HEK293T (cell line): ENCODE measurements at regions not wholly inside any gene's neighbourhood (a gene's known extent, or its start where the extent isn't known, plus 50 kb on each side); places are given as distances from the start of the nearest gene placed in this dataset.

ENCODE experiments used
- CTCF ChIA-PET: fragments of 350-600 bp; formaldehyde crosslinking; extraction: SDS; loops from one replicate; lab custom pipeline; 2021; ENCODE audit warnings: antibody characterized with exemption, inconsistent platforms; lab: Yijun Ruan, JAX
- POLR2A ChIA-PET: fragments of 350-600 bp; formaldehyde crosslinking; extraction: SDS; loops from one replicate; lab custom pipeline; 2020; ENCODE audit warnings: antibody characterized with exemption, inconsistent platforms; lab: Yijun Ruan, JAX
- DNase-seq: peaks from one replicate; pipeline ENCODE4 v3.0.0; 2012; ENCODE audit warnings: mixed read lengths; ENCODE audit errors: extremely low spot score
- ARNT ChIP-seq: fragments of 450-650 bp; IDR thresholded peaks from 2 replicates; pipeline ENCODE4 v1.6.1; 2017; ENCODE audit warnings: mild to moderate bottlenecking
- BHLHE40 ChIP-seq: fragments of 450-650 bp; IDR thresholded peaks from 2 replicates; pipeline ENCODE4 v1.6.1; 2016; ENCODE audit warnings: mild to moderate bottlenecking, moderate library complexity, borderline replicate concordance
- CTBP1 ChIP-seq: fragments of 450-650 bp; IDR thresholded peaks from 2 replicates; pipeline ENCODE4 v1.6.1; 2016; ENCODE audit warnings: borderline replicate concordance
- ELF4 ChIP-seq: fragments of 450-650 bp; IDR thresholded peaks from 2 replicates; pipeline ENCODE4 v1.6.1; 2017; ENCODE audit warnings: antibody characterized with exemption
- FOXA1 ChIP-seq: fragments of 450-650 bp; IDR thresholded peaks from 2 replicates; pipeline ENCODE4 v1.6.1; 2016; ENCODE audit warnings: mild to moderate bottlenecking
- FOXK2 ChIP-seq: fragments of 450-650 bp; IDR thresholded peaks from 2 replicates; pipeline ENCODE4 v1.6.1; 2016; ENCODE audit warnings: mild to moderate bottlenecking
- FOXM1 ChIP-seq: fragments of 450-650 bp; IDR thresholded peaks from 2 replicates; pipeline ENCODE4 v1.6.1; 2017; ENCODE audit warnings: mild to moderate bottlenecking, borderline replicate concordance
- HDGF ChIP-seq: fragments of 450-650 bp; IDR thresholded peaks from 2 replicates; pipeline ENCODE4 v1.6.1; 2017; ENCODE audit warnings: antibody characterized with exemption, borderline replicate concordance
- L3MBTL2 ChIP-seq: fragments of 450-650 bp; conservative IDR thresholded peaks from 2 replicates; pipeline ENCODE4 v1.6.1; 2016; ENCODE audit warnings: mild to moderate bottlenecking
- LEF1 ChIP-seq: fragments of 450-650 bp; IDR thresholded peaks from 2 replicates; pipeline ENCODE4 v1.6.1; 2017; ENCODE audit warnings: mild to moderate bottlenecking, borderline replicate concordance
- NFRKB ChIP-seq: fragments of 450-650 bp; IDR thresholded peaks from 2 replicates; pipeline ENCODE4 v1.6.1; 2016; ENCODE audit warnings: mild to moderate bottlenecking, moderate library complexity
- SP1 ChIP-seq: fragments of 450-650 bp; IDR thresholded peaks from 2 replicates; pipeline ENCODE4 v1.6.1; 2017
- SUZ12 ChIP-seq: fragments of 450-650 bp; IDR thresholded peaks from 2 replicates; pipeline ENCODE4 v1.6.1; 2016; ENCODE audit warnings: mild to moderate bottlenecking
- TARDBP ChIP-seq: fragments of 450-650 bp; IDR thresholded peaks from 2 replicates; pipeline ENCODE4 v1.6.1; 2016
- ZNF384 ChIP-seq: fragments of 450-650 bp; IDR thresholded peaks from 2 replicates; pipeline ENCODE4 v1.6.1; 2016
- TF ChIP-seq, protein P1 (sequence below): fragments of 450-650 bp; IDR thresholded peaks from 2 replicates; pipeline ENCODE4 v1.6.1; 2016

DNA sequence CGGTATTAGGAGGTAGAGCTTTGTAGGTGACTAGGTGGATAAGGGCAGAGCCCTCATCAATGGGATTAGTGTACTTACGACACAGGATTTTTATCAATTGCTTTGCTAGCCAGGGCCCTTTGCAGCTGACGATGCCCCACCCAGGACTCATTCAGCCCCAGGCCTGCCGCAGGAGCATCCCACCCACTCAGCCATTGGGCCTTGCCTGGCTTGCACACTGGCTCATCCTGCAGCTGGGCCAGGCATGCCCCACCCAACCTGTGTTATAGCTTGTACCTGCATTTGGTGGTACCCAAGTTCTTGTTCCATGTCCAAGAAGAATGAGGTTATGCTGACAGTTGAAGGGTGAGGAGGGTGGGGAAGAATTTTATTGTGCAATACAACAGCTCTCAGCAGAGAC is 317.5 kb downstream of the PPARGC1A start:
- POLR2A ChIA-PET: no interaction called here
- CTCF ChIA-PET: no interaction called here
- TF ChIP-seq SP1 (no peak), CTBP1 (no peak), TARDBP (no peak), ARNT (no peak), L3MBTL2 (no peak), ELF4 (no peak), FOXA1 (no peak), HDGF (no peak), FOXM1 (no peak), SUZ12 (no peak), ZNF384 (no peak), BHLHE40 (no peak), LEF1 (no peak), NFRKB (no peak), FOXK2 (no peak)
- TF ChIP-seq, protein P1, sequence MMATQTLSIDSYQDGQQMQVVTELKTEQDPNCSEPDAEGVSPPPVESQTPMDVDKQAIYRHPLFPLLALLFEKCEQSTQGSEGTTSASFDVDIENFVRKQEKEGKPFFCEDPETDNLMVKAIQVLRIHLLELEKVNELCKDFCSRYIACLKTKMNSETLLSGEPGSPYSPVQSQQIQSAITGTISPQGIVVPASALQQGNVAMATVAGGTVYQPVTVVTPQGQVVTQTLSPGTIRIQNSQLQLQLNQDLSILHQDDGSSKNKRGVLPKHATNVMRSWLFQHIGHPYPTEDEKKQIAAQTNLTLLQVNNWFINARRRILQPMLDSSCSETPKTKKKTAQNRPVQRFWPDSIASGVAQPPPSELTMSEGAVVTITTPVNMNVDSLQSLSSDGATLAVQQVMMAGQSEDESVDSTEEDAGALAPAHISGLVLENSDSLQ: no peak
- no peak for DNase-seq

DNA sequence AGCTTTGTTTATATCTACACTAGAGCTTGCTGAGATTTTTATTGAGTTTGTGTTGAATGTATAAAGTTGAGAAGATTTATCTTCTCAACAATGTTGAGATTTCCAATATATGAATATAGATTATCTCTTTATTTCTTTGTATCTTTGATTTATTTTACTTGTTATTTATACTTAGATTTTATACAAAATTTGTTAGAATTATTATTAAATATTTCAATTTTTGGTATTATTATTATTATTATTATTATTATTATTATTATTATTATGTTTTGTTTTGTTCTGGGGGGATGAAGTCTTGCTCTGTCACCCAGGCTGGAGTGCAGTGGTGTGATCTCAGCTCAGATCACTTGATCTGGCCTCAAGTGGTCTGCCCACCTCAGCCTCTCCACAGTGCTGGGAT is 322.5 kb downstream of the PPARGC1A start:
- ChIA-PET POLR2A (no interaction called here), CTCF (no interaction called here)
- no peak for DNase-seq
- no peak for TF ChIP-seq BHLHE40
- TF ChIP-seq NFRKB: no peak
- no peak for TF ChIP-seq HDGF
- no peak for TF ChIP-seq SUZ12
- no peak for TF ChIP-seq FOXK2
- TF ChIP-seq, protein P1: no peak
- TF ChIP-seq LEF1: no peak
- TF ChIP-seq SP1: no peak
- no peak for TF ChIP-seq ZNF384
- TF ChIP-seq ELF4: no peak
- no peak for TF ChIP-seq FOXM1

DNA sequence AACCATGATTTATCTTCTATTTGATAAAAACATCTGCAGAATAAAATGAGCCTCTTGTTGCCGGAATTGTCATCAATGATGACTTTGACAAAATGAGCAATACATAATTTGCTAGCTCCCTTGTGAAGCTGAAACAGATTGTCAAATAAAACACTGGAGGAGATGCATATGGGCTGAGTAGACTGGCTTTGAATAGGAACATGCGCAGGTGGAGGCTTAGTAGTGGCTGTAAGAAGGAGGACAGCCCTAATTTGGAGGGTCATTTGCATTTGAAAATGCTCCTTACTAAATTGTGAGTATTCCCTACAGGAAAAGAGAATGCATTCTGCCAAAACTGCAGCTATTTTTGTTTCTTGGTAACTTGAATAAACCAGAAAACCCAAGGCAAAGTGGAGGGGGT is 329.1 kb downstream of the PPARGC1A start:
- ChIA-PET POLR2A (no interaction called here), CTCF (no interaction called here)
- TF ChIP-seq ELF4 (no peak), FOXK2 (no peak), ARNT (no peak)
- DNase-seq: no peak

DNA sequence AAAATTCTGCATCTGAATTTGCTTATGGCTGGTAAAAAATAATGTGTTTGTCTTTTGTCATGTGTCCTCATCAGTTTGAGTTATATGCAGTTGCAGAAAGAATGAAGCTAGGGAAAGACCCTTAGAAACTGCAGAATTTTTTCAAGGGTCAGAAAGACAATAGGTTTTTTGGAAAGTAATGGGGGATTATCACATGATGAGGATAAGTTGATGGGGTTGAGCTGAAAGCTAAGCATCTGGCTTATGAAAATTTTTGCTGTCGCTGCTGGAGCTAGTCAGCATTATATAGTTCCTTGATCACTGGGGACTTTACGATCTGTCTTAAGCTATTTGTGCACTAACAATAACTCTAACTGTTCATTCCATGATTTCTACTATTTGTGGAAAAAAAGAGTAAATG is 331.7 kb downstream of the PPARGC1A start:
- ChIA-PET POLR2A (no interaction called here), CTCF (no interaction called here)
- no peak for DNase-seq
- no peak for TF ChIP-seq ZNF384
- TF ChIP-seq L3MBTL2: no peak
- TF ChIP-seq, protein P1: no peak
- no peak for TF ChIP-seq FOXM1
- no peak for TF ChIP-seq ELF4
- no peak for TF ChIP-seq SP1
- no peak for TF ChIP-seq FOXA1
- TF ChIP-seq TARDBP: no peak
- TF ChIP-seq FOXK2: no peak
- no peak for TF ChIP-seq NFRKB
- no peak for TF ChIP-seq CTBP1
- no peak for TF ChIP-seq BHLHE40
- no peak for TF ChIP-seq SUZ12
- TF ChIP-seq HDGF: no peak
- TF ChIP-seq LEF1: no peak

DNA sequence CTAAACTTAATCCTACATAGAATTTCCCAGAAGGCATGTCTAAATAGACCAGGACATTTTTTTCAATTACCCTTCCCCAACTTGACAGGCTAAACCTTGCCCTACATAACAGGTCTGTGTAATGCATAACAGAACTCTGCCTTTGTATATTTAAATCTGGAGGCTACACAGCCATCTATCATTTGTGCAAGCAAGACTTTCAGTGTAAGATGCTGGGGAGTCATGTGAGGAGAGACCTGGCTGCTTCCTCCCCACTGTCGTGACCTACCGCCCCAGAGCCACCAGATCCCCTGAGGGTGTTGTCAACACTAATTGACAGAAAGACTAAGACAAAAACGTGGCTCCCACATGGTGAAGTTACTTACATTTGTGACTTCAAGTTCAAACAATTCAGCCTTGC is 342.2 kb downstream of the PPARGC1A start:
- no peak for TF ChIP-seq FOXA1
- no peak for TF ChIP-seq TARDBP
- TF ChIP-seq HDGF: no peak
- no peak for TF ChIP-seq ZNF384
- TF ChIP-seq LEF1: no peak
- no peak for TF ChIP-seq SP1
- no peak for TF ChIP-seq NFRKB
- no peak for TF ChIP-seq SUZ12
- TF ChIP-seq FOXK2: no peak
- TF ChIP-seq ARNT: no peak
- no peak for TF ChIP-seq L3MBTL2
- no peak for DNase-seq
- ChIA-PET CTCF (no interaction called here), POLR2A (no interaction called here)

DNA sequence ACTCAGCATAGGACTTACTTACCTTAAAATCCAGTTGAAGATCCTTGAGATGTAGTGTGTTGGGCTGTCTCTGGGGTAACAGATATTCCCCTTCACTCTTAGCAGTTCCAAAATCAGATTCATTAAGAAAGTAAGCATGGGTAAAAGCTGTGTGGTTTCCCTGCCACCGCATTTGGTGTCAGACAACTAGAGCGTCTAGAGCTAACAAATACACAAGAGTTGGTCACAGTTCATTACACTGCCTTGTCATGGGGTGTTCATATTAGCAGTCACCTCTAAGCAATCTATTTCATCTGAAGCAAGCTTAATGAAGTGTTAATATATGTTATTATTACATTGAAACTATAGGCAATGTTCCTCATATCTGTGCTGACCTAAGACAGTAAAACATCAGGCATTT is 342.8 kb downstream of the PPARGC1A start:
- ChIA-PET POLR2A (no interaction called here), CTCF (no interaction called here)
- no peak for DNase-seq
- no peak for TF ChIP-seq BHLHE40
- TF ChIP-seq TARDBP: no peak
- no peak for TF ChIP-seq FOXM1
- TF ChIP-seq ARNT: no peak
- no peak for TF ChIP-seq FOXK2
- TF ChIP-seq CTBP1: no peak
- TF ChIP-seq NFRKB: no peak
- TF ChIP-seq L3MBTL2: no peak
- TF ChIP-seq SUZ12: no peak

DNA sequence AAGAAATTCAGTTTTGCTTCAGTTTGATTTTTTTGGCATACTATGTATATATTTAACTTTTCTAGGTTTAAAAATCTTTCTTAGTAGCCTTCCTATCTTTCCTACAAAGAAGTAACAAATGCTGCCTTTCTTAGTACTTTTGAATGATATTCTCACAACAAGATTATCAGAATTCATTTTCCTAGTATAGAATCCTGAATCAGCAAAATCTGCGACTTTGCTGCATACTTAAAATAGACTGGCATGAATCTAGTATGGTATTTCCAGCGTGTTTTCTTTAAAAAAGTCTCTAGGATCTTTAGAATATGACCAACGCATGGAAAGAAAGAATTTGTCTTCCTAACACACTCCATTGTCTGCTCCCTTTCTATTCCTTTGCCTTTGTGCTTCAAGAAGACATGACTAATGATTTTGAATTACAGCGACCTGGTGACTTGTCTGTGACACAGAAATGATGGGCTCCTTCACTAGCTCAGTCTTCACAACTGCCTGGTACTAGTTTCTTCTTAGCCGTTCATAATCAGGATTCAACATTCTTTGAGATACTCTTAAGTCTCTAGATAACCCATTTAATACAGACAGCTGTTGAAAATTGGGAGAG is 349.8 kb downstream of the PPARGC1A start:
- DNase-seq: no peak
- no peak for TF ChIP-seq ELF4
- no peak for TF ChIP-seq FOXM1
- no peak for TF ChIP-seq HDGF
- no peak for TF ChIP-seq ARNT
- TF ChIP-seq FOXA1: no peak
- no peak for TF ChIP-seq SUZ12
- no peak for TF ChIP-seq CTBP1
- no peak for TF ChIP-seq FOXK2
- no peak for TF ChIP-seq TARDBP
- no peak for TF ChIP-seq BHLHE40
- no peak for TF ChIP-seq L3MBTL2
- no peak for TF ChIP-seq ZNF384
- TF ChIP-seq NFRKB: no peak
- no peak for TF ChIP-seq LEF1
- TF ChIP-seq, protein P1: no peak
- no peak for TF ChIP-seq SP1
- ChIA-PET CTCF (no interaction called here), POLR2A (no interaction called here)
